ENCODE measurements at regions not wholly inside any gene's neighbourhood (a gene's known extent, or its start where the extent isn't known, plus 50 kb on each side); places are given as distances from the start of the nearest gene placed in this dataset.

GRCh38 chr6:122143813-122144601 is 255.4 kb upstream of the HSF2 start:
- TF ChIP-seq POLR2A (IDR thresholded peaks at IDR 0.05), result no peak
- no peak for TF ChIP-seq POLR2AphosphoS5 (IDR thresholded peaks at IDR 0.05)
- TF ChIP-seq CTCF (IDR thresholded peaks at IDR 0.05), result no peak
- TF ChIP-seq EP300 (IDR thresholded peaks at IDR 0.05), result no peak

Measured in gastroesophageal sphincter (tissue), 3 donors.